ENCODE measurements at regions not wholly inside any gene's neighbourhood (a gene's known extent, or its start where the extent isn't known, plus 50 kb on each side); places are given as distances from the start of the nearest gene placed in this dataset.

- no peak overlapping the region for H3K27ac ChIP-seq (ENCODE audit: low read depth, low read length, poor library complexity, severe bottlenecking)
- no peaks in the 10 kb centered on the region for H3K9me3 ChIP-seq (ENCODE audit: low read length)
- H3F3A ChIP-seq (ENCODE audit: insufficient read depth, low read length): no peaks in the 10 kb centered on the region
- H3K4me1 ChIP-seq (ENCODE audit: insufficient read depth, low read length, severe bottlenecking): no peaks in the 10 kb centered on the region
- no peaks in the 10 kb centered on the region for H3K9me2 ChIP-seq (ENCODE audit: low read depth, low read length)
- H3K79me2 ChIP-seq (ENCODE audit: insufficient read depth, low read length): no peaks in the 10 kb centered on the region
- H3K9ac ChIP-seq (ENCODE audit: low read length): no peak overlapping the region
- no peaks in the 10 kb centered on the region for H3K36me3 ChIP-seq (ENCODE audit: insufficient read depth, low read length)
- no peaks in the 10 kb centered on the region for H4K20me1 ChIP-seq (ENCODE audit: insufficient read depth, low read length)
- no peaks in the 10 kb centered on the region for H3K27me3 ChIP-seq (ENCODE audit: insufficient read depth, low read length)
- no peak for TF ChIP-seq EZH2 (IDR thresholded peaks at IDR 0.05; ENCODE audit: borderline replicate concordance, low read length)
- TF ChIP-seq, protein P1, sequence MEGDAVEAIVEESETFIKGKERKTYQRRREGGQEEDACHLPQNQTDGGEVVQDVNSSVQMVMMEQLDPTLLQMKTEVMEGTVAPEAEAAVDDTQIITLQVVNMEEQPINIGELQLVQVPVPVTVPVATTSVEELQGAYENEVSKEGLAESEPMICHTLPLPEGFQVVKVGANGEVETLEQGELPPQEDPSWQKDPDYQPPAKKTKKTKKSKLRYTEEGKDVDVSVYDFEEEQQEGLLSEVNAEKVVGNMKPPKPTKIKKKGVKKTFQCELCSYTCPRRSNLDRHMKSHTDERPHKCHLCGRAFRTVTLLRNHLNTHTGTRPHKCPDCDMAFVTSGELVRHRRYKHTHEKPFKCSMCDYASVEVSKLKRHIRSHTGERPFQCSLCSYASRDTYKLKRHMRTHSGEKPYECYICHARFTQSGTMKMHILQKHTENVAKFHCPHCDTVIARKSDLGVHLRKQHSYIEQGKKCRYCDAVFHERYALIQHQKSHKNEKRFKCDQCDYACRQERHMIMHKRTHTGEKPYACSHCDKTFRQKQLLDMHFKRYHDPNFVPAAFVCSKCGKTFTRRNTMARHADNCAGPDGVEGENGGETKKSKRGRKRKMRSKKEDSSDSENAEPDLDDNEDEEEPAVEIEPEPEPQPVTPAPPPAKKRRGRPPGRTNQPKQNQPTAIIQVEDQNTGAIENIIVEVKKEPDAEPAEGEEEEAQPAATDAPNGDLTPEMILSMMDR (IDR thresholded peaks at IDR 0.05; ENCODE audit: low read length): no peak
- no peak overlapping the region for H2AFZ ChIP-seq (ENCODE audit: low read length)
- no peak overlapping the region for H3K4me3 ChIP-seq (ENCODE audit: low read depth, low read length, poor library complexity, severe bottlenecking)
- H3K4me2 ChIP-seq (ENCODE audit: low read length): no peak overlapping the region
Observed at GRCh38 chr11:131146827-131147490, 223.5 kb upstream of the NTM start.

DNA sequence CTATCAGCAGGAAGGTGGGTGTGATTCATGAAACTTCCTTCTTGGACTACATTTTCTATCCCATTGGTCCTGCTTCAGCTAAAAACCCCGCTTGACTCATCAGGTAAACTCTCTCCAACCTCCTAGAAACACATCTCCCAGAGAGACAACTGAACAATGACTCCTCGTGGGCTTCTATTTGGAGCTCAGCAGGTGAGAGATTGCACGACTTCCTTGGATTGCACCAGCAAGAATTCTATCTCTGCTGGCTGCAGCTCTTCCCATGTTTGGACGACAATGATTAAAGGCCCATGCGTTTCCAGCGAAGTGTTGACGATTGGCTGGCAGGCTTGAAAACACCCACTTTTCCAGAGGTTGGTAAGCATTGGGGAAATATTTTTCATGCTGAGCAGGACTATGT, 216.1 kb upstream of the NTM start:
- no peak overlapping the region for H3K9ac ChIP-seq (ENCODE audit: low read length)
- H3K36me3 ChIP-seq (ENCODE audit: insufficient read depth, low read length): no peaks in the 10 kb centered on the region
- no peaks in the 10 kb centered on the region for H3K79me2 ChIP-seq (ENCODE audit: insufficient read depth, low read length)
- no peaks in the 10 kb centered on the region for H3K9me3 ChIP-seq (ENCODE audit: low read length)
- H2AFZ ChIP-seq (ENCODE audit: low read length): no peak overlapping the region
- no peaks in the 10 kb centered on the region for H4K20me1 ChIP-seq (ENCODE audit: insufficient read depth, low read length)
- no peak overlapping the region for H3K4me3 ChIP-seq (ENCODE audit: low read depth, low read length, poor library complexity, severe bottlenecking)
- H3K27ac ChIP-seq (ENCODE audit: low read depth, low read length, poor library complexity, severe bottlenecking): no peak overlapping the region
- H3K4me2 ChIP-seq (ENCODE audit: low read length): no peak overlapping the region
- H3K4me1 ChIP-seq (ENCODE audit: insufficient read depth, low read length, severe bottlenecking): no peaks in the 10 kb centered on the region
- no peaks in the 10 kb centered on the region for H3K27me3 ChIP-seq (ENCODE audit: insufficient read depth, low read length)
- TF ChIP-seq, protein P1 (IDR thresholded peaks at IDR 0.05; ENCODE audit: low read length): no peak
- no peak for TF ChIP-seq EZH2 (IDR thresholded peaks at IDR 0.05; ENCODE audit: borderline replicate concordance, low read length)
- no peaks in the 10 kb centered on the region for H3K9me2 ChIP-seq (ENCODE audit: low read depth, low read length)
- H3F3A ChIP-seq (ENCODE audit: insufficient read depth, low read length): no peaks in the 10 kb centered on the region

GRCh38 chr11:131157678-131158077, 212.7 kb upstream of the NTM start:
- Histone ChIP-seq H3K27ac (ENCODE audit: low read depth, low read length, poor library complexity, severe bottlenecking) (no peak overlapping the region), H4K20me1 (ENCODE audit: insufficient read depth, low read length) (no peaks in the 10 kb centered on the region), H3K27me3 (ENCODE audit: insufficient read depth, low read length) (no peaks in the 10 kb centered on the region), H3K4me1 (ENCODE audit: insufficient read depth, low read length, severe bottlenecking) (no peaks in the 10 kb centered on the region), H3F3A (ENCODE audit: insufficient read depth, low read length) (no peaks in the 10 kb centered on the region), H3K36me3 (ENCODE audit: insufficient read depth, low read length) (no peaks in the 10 kb centered on the region), H3K4me2 (ENCODE audit: low read length) (no peak overlapping the region), H3K9me3 (ENCODE audit: low read length) (no peaks in the 10 kb centered on the region), H3K9ac (ENCODE audit: low read length) (no peak overlapping the region), H3K9me2 (ENCODE audit: low read depth, low read length) (no peaks in the 10 kb centered on the region), H2AFZ (ENCODE audit: low read length) (no peak overlapping the region), H3K4me3 (ENCODE audit: low read depth, low read length, poor library complexity, severe bottlenecking) (no peak overlapping the region), H3K79me2 (ENCODE audit: insufficient read depth, low read length) (no peaks in the 10 kb centered on the region)
- TF ChIP-seq, protein P1 (IDR thresholded peaks at IDR 0.05; ENCODE audit: low read length): no peak
- TF ChIP-seq EZH2 (IDR thresholded peaks at IDR 0.05; ENCODE audit: borderline replicate concordance, low read length): no peak

Data from OCI-LY1 (cell line).